IMR-90 (cell line): ENCODE measurements at regions not wholly inside any gene's neighbourhood (a gene's known extent, or its start where the extent isn't known, plus 50 kb on each side); places are given as distances from the start of the nearest gene placed in this dataset.

Experiments
- ATAC-seq: fragments of 200-7000 bp; cut with Tn5 transposase; 2 replicates; pipeline ENCODE4 v1.9.1; 2020; ENCODE audit warnings: low read depth, mild to moderate bottlenecking, moderate library complexity
- BruUV-seq: library from RNA; stranded (reverse); fragments of 400-500 nt; replicated peaks from 2 replicates; lab custom pipeline; 2021; lab: Mats Ljungman, UMichigan
- CTCF ChIA-PET: fragments of 300-600 bp; formaldehyde crosslinking; extraction: SDS; loops from one replicate; lab custom pipeline; 2021; ENCODE audit warnings: antibody characterized with exemption; lab: Yijun Ruan, JAX
- POLR2A ChIA-PET: fragments of 300-600 bp; sonication (Branson Sonifier 250); formaldehyde crosslinking; loops from one replicate; lab custom pipeline; 2022; ENCODE audit warnings: antibody characterized with exemption; ENCODE audit not compliant: unreplicated experiment; lab: Charles Lee
- DNase-seq: peaks from one replicate; pipeline ENCODE4 v3.0.0; 2013
- H2AFZ ChIP-seq: replicated peaks from 2 replicates; pipeline ENCODE3; 2013; ENCODE audit warnings: low read length, mild to moderate bottlenecking; ENCODE audit not compliant: poor library complexity
- H2AK5ac ChIP-seq: 2 replicates; pipeline ENCODE4 v1.6.1; 2013; ENCODE audit warnings: low read depth, low read length, inconsistent platforms
- H2AK9ac ChIP-seq: replicated peaks from 2 replicates; pipeline ENCODE3; 2013; ENCODE audit warnings: mild to moderate bottlenecking, low read depth, low read length, moderate library complexity; ENCODE audit not compliant: poor library complexity
- H2BK120ac ChIP-seq: 2 replicates; pipeline ENCODE4 v1.6.1; 2013; ENCODE audit warnings: low read depth, low read length, inconsistent platforms
- H2BK15ac ChIP-seq: 3 replicates; pipeline ENCODE4 v1.6.1; 2013; ENCODE audit warnings: low read depth, low read length, inconsistent platforms
- H2BK20ac ChIP-seq: 2 replicates; pipeline ENCODE4 v1.6.1; 2013; ENCODE audit warnings: low read depth, mild to moderate bottlenecking, inconsistent platforms, low read length, moderate library complexity
- H2BK5ac ChIP-seq: 2 replicates; pipeline ENCODE4 v1.6.1; 2013; ENCODE audit warnings: mild to moderate bottlenecking, low read depth, low read length, inconsistent platforms; ENCODE audit not compliant: poor library complexity, severe bottlenecking
- H3K14ac ChIP-seq: replicated peaks from 2 replicates; pipeline ENCODE4 v1.6.1; 2013; ENCODE audit warnings: low read depth, low read length, inconsistent platforms
- H3K18ac ChIP-seq: 2 replicates; pipeline ENCODE4 v1.6.1; 2013; ENCODE audit warnings: low read depth, low read length, control low read depth
- H3K23ac ChIP-seq: 2 replicates; pipeline ENCODE4 v1.6.1; 2013; ENCODE audit warnings: low read depth, low read length, inconsistent platforms
- H3K27ac ChIP-seq: 2 replicates; pipeline ENCODE4 v1.5.1; 2013; ENCODE audit warnings: mild to moderate bottlenecking, control low read depth, low read length; ENCODE audit not compliant: insufficient read depth
- H3K27me3 ChIP-seq: 2 replicates; pipeline ENCODE4 v1.6.1; 2013; ENCODE audit warnings: low read length; ENCODE audit not compliant: control insufficient read depth, insufficient read depth
- H3K36me3 ChIP-seq: 2 replicates; pipeline ENCODE4 v1.6.1; 2013; ENCODE audit warnings: low read length, mixed read lengths; ENCODE audit not compliant: control insufficient read depth, insufficient read depth
- H3K4ac ChIP-seq: 2 replicates; pipeline ENCODE4 v1.6.1; 2013; ENCODE audit warnings: low read depth, low read length, inconsistent platforms
- H3K4me1 ChIP-seq: 2 replicates; pipeline ENCODE4 v1.6.1; 2013; ENCODE audit warnings: low read length, mixed read lengths; ENCODE audit not compliant: control insufficient read depth, insufficient read depth
- H3K4me2 ChIP-seq: 2 replicates; pipeline ENCODE4 v1.6.1; 2013; ENCODE audit warnings: low read depth, mild to moderate bottlenecking, control low read depth, low read length, moderate library complexity
- H3K4me3 ChIP-seq: 2 replicates; pipeline ENCODE4 v1.5.1; 2013; ENCODE audit warnings: low read depth, mild to moderate bottlenecking, control low read depth, low read length, moderate library complexity; ENCODE audit not compliant: insufficient read depth
- H3K56ac ChIP-seq: 2 replicates; pipeline ENCODE4 v1.6.1; 2013; ENCODE audit warnings: low read length, inconsistent platforms; ENCODE audit not compliant: insufficient read depth; ENCODE audit errors: extremely low read depth
- H3K79me1 ChIP-seq, 2 experiments: 2 replicates each; pipeline ENCODE4 v1.6.1; 2013; ENCODE audit warnings: low read length in 2 of 2, inconsistent platforms in 1 of 2, low read depth in 1 of 2
- H3K9ac ChIP-seq: 2 replicates; pipeline ENCODE4 v1.6.1; 2013; ENCODE audit warnings: low read depth, low read length, control low read depth
- H3K9me1 ChIP-seq: 2 replicates; pipeline ENCODE4 v1.6.1; 2013; ENCODE audit warnings: low read length, inconsistent platforms; ENCODE audit not compliant: insufficient read depth
- H3K9me3 ChIP-seq: 2 replicates; pipeline ENCODE4 v1.6.1; 2013; ENCODE audit warnings: low read length; ENCODE audit not compliant: control insufficient read depth, insufficient read depth
- H4K20me1 ChIP-seq: 2 replicates; pipeline ENCODE4 v1.6.1; 2013; ENCODE audit warnings: low read length, inconsistent platforms; ENCODE audit not compliant: insufficient read depth
- H4K5ac ChIP-seq: 2 replicates; pipeline ENCODE4 v1.6.1; 2013; ENCODE audit warnings: mild to moderate bottlenecking, low read depth, low read length, control low read depth
- H4K8ac ChIP-seq, 2 experiments: 2 replicates each; pipeline ENCODE4 v1.6.1; 2013; ENCODE audit warnings: low read depth in 2 of 2, low read length in 2 of 2, control low read depth in 1 of 2, inconsistent platforms in 1 of 2
- H4K91ac ChIP-seq: 2 replicates; pipeline ENCODE4 v1.6.1; 2013; ENCODE audit warnings: low read depth, low read length, inconsistent platforms; ENCODE audit not compliant: insufficient read depth
- FOS ChIP-seq: fragments of 150-350 bp; IDR thresholded peaks from 2 replicates; pipeline ENCODE4 v1.6.1; 2016; ENCODE audit warnings: low read depth, low read length
- MAFK ChIP-seq: IDR thresholded peaks from 2 replicates; pipeline ENCODE4 v1.6.1; 2012; ENCODE audit warnings: low read depth, low read length, improper control_type of control experiment
- POLR2A ChIP-seq: IDR thresholded peaks from 2 replicates; pipeline ENCODE4 v1.6.1; 2012; ENCODE audit warnings: mild to moderate bottlenecking, low read depth, low read length
- WGBS, 2 experiments: methylation state at CpG; one replicate each; pipeline versions ENCODE4 v1.1.5 to v1.1.7; 2013; ENCODE audit warnings: missing lambda C conversion rate in 2 of 2; ENCODE audit not compliant: insufficient read length in 1 of 2; ENCODE audit errors: extremely low coverage in 2 of 2; 5-methylcytosine and 5-hydroxymethylcytosine counted together
- dilution Hi-C: fragments of 300-500 bp; cut with HindIII; formaldehyde crosslinking; loops from one replicate; pipeline ENCODE4 v1.14.3; 2018; ENCODE audit warnings: low sequenced_read_pairs; ENCODE audit not compliant: unreplicated experiment
- in situ Hi-C: fragments of 300-500 bp; cut with MboI; formaldehyde crosslinking; loops from 3 replicates; pipeline ENCODE4 v1.14.3; 2019; ENCODE audit warnings: low sequenced_read_pairs, inconsistent platforms, mixed read lengths
- intact Hi-C: fragments of 100-400 bp; cut with micrococcal nuclease; formaldehyde crosslinking; loops from 2 replicates; pipeline ENCODE4 v1.10.0; 2022

DNA sequence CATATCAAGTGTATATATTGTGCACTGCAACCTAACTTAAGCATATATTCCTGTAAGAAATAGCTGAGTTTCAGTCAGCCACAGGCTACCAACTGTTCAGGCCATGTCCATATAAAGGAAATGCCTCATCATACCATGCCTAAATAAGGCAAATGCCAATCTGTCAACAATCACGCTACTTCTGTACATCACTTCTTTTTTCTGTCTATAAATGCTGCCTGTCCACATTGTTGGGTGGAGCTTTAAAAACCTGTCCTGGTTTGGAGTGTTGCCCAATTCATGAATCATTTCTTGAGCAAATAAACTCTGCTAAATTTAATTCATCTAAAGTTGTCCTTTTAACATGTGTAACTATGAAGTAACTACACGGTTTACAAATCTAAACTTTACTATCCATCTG lies 1091.9 kb downstream of the NSUN3 start:
- H4K8ac ChIP-seq: no peak overlapping the region
- dilution Hi-C loops: no loop called here
- no peaks in the 10 kb centered on the region for H3K27me3 ChIP-seq
- H4K91ac ChIP-seq: no peak overlapping the region
- no peak overlapping the region for H2BK5ac ChIP-seq
- BruUV-seq: no TSS peak
- H2BK15ac ChIP-seq: no peak overlapping the region
- no peak for DNase-seq
- no peak overlapping the region for H3K4me3 ChIP-seq
- no peaks in the 10 kb centered on the region for H3K9me1 ChIP-seq
- no peak overlapping the region for H3K4ac ChIP-seq
- POLR2A ChIA-PET: no interaction called here
- no peaks in the 10 kb centered on the region for H3K79me1 ChIP-seq
- no peak overlapping the region for H2AK5ac ChIP-seq
- no peak for ATAC-seq
- H3K9me3 ChIP-seq: peaks cover 6% of the 10 kb centered on the region; the same call in 1 of the 2 replicates
- H3K4me1 ChIP-seq: no peaks in the 10 kb centered on the region
- H3K56ac ChIP-seq: no peak overlapping the region
- H2AK9ac ChIP-seq: no peak overlapping the region
- no peak overlapping the region for H3K23ac ChIP-seq
- no CpG with 5 or more reads among the region's 2 CpGs for WGBS, 2 experiments
- TF ChIP-seq POLR2A (no peak), MAFK (no peak), FOS (no peak)
- H3K14ac ChIP-seq: no peak overlapping the region
- in situ Hi-C loops: no loop called here
- no peak overlapping the region for H3K27ac ChIP-seq
- H2BK20ac ChIP-seq: no peak overlapping the region
- intact Hi-C loops: no loop called here
- CTCF ChIA-PET: no interaction called here
- no peak overlapping the region for H3K9ac ChIP-seq
- H2AFZ ChIP-seq: no peak overlapping the region
- H3K4me2 ChIP-seq: no peak overlapping the region
- no peak overlapping the region for H3K18ac ChIP-seq
- no peak overlapping the region for H4K5ac ChIP-seq
- no peaks in the 10 kb centered on the region for H4K20me1 ChIP-seq
- H2BK120ac ChIP-seq: no peak overlapping the region
- no peaks in the 10 kb centered on the region for H3K36me3 ChIP-seq
